ENCODE measurements at regions not wholly inside any gene's neighbourhood (a gene's known extent, or its start where the extent isn't known, plus 50 kb on each side); places are given as distances from the start of the nearest gene placed in this dataset.

DNA sequence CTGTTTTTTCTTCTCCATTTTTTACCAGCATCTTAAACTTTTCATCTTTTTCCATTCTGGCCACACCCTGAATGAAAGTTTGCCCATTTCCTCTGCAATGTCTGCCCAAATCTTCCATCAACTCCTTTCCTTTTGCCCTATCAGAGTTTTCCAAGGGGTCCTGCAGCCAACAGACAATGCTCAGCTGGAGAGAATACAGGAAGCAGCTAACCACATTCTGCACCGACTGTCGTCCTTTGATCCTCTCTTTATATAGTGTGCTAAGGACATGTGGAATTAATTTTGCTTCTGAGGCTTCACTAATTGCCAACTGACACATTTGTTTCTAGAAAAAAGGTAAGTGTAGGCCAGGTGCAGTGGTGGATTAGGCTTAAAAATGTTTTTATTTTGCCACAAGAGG, 50.5 kb upstream of the DLX2 start:
- Histone ChIP-seq H3K27ac (no peak overlapping the region), H3K36me3 (no peaks in the 10 kb centered on the region), H3K4me3 (no peak overlapping the region), H3K9me3 (ENCODE audit: low read depth) (no peaks in the 10 kb centered on the region), H3K4me1 (ENCODE audit: low read depth) (no peaks in the 10 kb centered on the region), H3K27me3 (peaks cover 4% of the 10 kb centered on the region)
- DNase-seq (ENCODE audit: low read depth in 1 of 2, low spot score in 1 of 2): no peak
- TF ChIP-seq, protein P1, sequence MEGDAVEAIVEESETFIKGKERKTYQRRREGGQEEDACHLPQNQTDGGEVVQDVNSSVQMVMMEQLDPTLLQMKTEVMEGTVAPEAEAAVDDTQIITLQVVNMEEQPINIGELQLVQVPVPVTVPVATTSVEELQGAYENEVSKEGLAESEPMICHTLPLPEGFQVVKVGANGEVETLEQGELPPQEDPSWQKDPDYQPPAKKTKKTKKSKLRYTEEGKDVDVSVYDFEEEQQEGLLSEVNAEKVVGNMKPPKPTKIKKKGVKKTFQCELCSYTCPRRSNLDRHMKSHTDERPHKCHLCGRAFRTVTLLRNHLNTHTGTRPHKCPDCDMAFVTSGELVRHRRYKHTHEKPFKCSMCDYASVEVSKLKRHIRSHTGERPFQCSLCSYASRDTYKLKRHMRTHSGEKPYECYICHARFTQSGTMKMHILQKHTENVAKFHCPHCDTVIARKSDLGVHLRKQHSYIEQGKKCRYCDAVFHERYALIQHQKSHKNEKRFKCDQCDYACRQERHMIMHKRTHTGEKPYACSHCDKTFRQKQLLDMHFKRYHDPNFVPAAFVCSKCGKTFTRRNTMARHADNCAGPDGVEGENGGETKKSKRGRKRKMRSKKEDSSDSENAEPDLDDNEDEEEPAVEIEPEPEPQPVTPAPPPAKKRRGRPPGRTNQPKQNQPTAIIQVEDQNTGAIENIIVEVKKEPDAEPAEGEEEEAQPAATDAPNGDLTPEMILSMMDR (IDR thresholded peaks at IDR 0.05; ENCODE audit: low read depth, low read length): no peak

DNA sequence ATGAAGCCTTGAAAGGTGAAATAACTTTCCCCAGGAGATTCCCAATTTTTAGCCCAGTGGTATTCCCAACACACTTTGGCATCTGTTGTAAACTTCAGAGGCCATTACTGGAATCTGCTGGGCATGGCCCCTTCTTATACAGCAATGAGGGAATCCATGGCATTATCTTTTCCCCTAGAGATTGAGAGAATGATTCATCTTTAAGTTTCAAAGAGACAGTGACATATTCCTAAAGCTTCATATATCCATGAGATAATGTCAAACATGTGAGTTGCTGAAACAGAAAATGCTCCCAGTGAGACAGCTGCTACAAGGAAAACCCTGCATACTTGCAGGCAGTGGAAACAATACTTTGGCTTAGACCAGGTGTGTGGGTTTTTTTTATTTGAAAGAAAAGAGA, 51.1 kb upstream of the DLX2 start:
- Histone ChIP-seq H3K4me1 (ENCODE audit: low read depth) (no peaks in the 10 kb centered on the region), H3K9me3 (ENCODE audit: low read depth) (no peaks in the 10 kb centered on the region), H3K27ac (no peak overlapping the region), H3K27me3 (no peaks in the 10 kb centered on the region), H3K36me3 (no peaks in the 10 kb centered on the region), H3K4me3 (no peak overlapping the region)
- DNase-seq (ENCODE audit: low read depth in 1 of 2, low spot score in 1 of 2): no peak
- TF ChIP-seq, protein P1 (IDR thresholded peaks at IDR 0.05; ENCODE audit: low read depth, low read length): no peak

DNA sequence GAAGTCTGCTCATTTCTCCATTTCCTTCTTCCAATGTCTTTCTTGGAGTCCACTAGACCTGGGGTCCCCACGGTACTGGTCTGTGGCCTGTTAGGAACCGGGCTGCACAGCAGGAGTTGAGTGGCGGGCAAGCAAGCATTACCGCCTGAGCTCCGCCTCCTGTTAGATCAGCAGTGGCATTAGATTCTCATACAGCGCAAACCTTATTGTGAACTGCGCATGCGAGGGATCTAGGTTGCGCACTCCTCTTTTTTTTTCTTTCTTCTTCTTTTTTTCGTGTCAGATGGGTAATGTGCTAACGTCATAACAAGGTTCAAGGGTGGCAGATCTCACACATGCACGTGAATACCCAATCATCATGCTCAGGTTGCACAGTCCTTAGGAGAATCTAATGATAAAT, 53.1 kb upstream of the DLX2 start:
- no peak overlapping the region for H3K27ac ChIP-seq
- no peak overlapping the region for H3K4me3 ChIP-seq
- H3K27me3 ChIP-seq: no peaks in the 10 kb centered on the region
- TF ChIP-seq, protein P1 (IDR thresholded peaks at IDR 0.05; ENCODE audit: low read depth, low read length): no peak
- no peaks in the 10 kb centered on the region for H3K9me3 ChIP-seq (ENCODE audit: low read depth)
- no peaks in the 10 kb centered on the region for H3K36me3 ChIP-seq
- no peak for DNase-seq (ENCODE audit: low read depth in 1 of 2, low spot score in 1 of 2)
- no peaks in the 10 kb centered on the region for H3K4me1 ChIP-seq (ENCODE audit: low read depth)

DNA sequence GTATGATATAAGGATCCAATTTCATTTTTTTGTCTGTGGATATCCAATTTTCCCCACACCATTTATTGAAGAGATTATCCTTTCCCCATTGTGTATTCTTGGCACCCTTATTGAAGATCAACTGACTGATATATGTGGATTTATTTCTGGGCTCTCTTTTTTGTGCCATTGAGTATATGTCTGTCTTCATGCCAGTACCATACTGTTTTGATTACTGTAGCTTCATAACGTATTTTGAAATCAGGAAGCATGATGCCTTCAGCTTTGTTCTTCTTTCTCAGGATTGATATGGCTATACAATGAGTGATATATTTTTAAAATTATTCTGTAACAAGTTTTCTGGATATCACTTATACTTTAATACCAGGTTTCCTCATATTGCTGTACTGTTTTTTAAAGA, 58.1 kb upstream of the DLX2 start:
- no peak for DNase-seq (ENCODE audit: low read depth in 1 of 2, low spot score in 1 of 2)
- no peaks in the 10 kb centered on the region for H3K36me3 ChIP-seq
- no peak overlapping the region for H3K4me3 ChIP-seq
- no peaks in the 10 kb centered on the region for H3K4me1 ChIP-seq (ENCODE audit: low read depth)
- TF ChIP-seq, protein P1 (IDR thresholded peaks at IDR 0.05; ENCODE audit: low read depth, low read length): no peak
- H3K27ac ChIP-seq: no peak overlapping the region
- no peaks in the 10 kb centered on the region for H3K27me3 ChIP-seq
- no peaks in the 10 kb centered on the region for H3K9me3 ChIP-seq (ENCODE audit: low read depth)

DNA sequence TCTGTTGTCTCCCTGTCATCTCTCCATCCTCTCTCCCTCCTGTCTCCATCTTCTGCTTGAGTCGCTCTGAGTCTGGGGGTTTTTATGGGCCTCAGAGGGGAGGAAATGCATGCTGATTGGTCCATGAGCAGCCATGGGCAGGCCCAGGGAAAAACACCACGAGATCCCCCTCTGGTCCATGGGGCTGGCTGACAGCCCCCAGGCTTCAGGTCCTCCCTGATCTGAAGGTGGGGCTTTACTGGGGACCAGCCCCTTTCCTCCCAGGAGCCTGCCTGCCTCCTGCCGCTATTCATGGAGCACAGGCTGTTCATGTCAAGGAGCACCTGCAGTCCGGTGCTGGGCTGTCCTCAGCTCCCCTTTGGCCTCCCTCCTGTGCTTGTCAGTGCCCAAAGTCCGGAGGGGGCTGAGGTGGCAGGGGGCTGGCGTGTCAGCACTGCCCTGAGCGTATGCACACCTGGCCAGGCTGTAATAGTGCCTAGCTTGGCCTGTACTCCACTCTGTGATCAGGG, 59.6 kb upstream of the DLX2 start:
- no peak overlapping the region for H3K4me3 ChIP-seq
- no peaks in the 10 kb centered on the region for H3K27me3 ChIP-seq
- no peak for DNase-seq (ENCODE audit: low read depth in 1 of 2, low spot score in 1 of 2)
- no peaks in the 10 kb centered on the region for H3K4me1 ChIP-seq (ENCODE audit: low read depth)
- TF ChIP-seq, protein P1 (IDR thresholded peaks at IDR 0.05; ENCODE audit: low read depth, low read length): no peak
- H3K9me3 ChIP-seq (ENCODE audit: low read depth): no peaks in the 10 kb centered on the region
- no peak overlapping the region for H3K27ac ChIP-seq
- no peaks in the 10 kb centered on the region for H3K36me3 ChIP-seq

Measured in cardiac muscle cell (in vitro differentiated cells and primary cell).